ENCODE measurements at regions not wholly inside any gene's neighbourhood (a gene's known extent, or its start where the extent isn't known, plus 50 kb on each side); places are given as distances from the start of the nearest gene placed in this dataset.
"Not testable (repeated sequence)": the region's sequence is repeated elsewhere in the genome, so short reads cannot be mapped to it uniquely, and the experiment has no call there.

GRCh38 chr1:114034567-114035303 lies 55.5 kb downstream of the OLFML3 start:
- Histone ChIP-seq H4K20me1 (ENCODE audit: insufficient read depth, low read length) (no peaks in the 10 kb centered on the region), H3K36me3 (ENCODE audit: insufficient read depth, low read length) (no peaks in the 10 kb centered on the region), H3K4me3 (ENCODE audit: insufficient read depth, low read depth, low read length) (no peak overlapping the region), H3K9me3 (ENCODE audit: insufficient read depth, low read depth, low read length) (no peaks in the 10 kb centered on the region), H3K27ac (ENCODE audit: low read depth, low read length) (no peak overlapping the region), H3K79me2 (ENCODE audit: insufficient read depth, low read length) (no peaks in the 10 kb centered on the region), H3K4me1 (ENCODE audit: insufficient read depth, low read length) (peaks cover 12% of the 10 kb centered on the region), H3K9ac (ENCODE audit: low read length) (no peak overlapping the region), H3K27me3 (ENCODE audit: insufficient read depth, low read length) (no peaks in the 10 kb centered on the region), H3K4me2 (ENCODE audit: low read length) (no peak overlapping the region), H2AFZ (ENCODE audit: low read depth, low read length) (no peak overlapping the region)
- H3K4me1 Mint-ChIP-seq (ENCODE audit: low read depth, unreplicated experiment) = no peaks in the 10 kb centered on the region
- no peak for FAIRE-seq
- no peak for TF ChIP-seq CTCF (IDR thresholded peaks at IDR 0.05; ENCODE audit: insufficient read depth, low read depth, low read length)
- no peak for TF ChIP-seq EZH2 (IDR thresholded peaks at IDR 0.05; ENCODE audit: insufficient read depth, low read length)
- H3K9me3 Mint-ChIP-seq (ENCODE audit: unreplicated experiment) = no peaks in the 10 kb centered on the region
- no peak overlapping the region for H3K27ac Mint-ChIP-seq (ENCODE audit: unreplicated experiment)
- H3K4me3 Mint-ChIP-seq (ENCODE audit: unreplicated experiment) = no peak overlapping the region
- peaks cover 8% of the 10 kb centered on the region for H3K27me3 Mint-ChIP-seq (ENCODE audit: low read depth, unreplicated experiment)
- H3K36me3 Mint-ChIP-seq (ENCODE audit: low read depth, unreplicated experiment) = no peaks in the 10 kb centered on the region
- DNase-seq (ENCODE audit: low read depth) = no peak

GRCh38 chr1:114035304-114035700 lies 56.0 kb downstream of the OLFML3 start:
- H3K27me3 Mint-ChIP-seq (ENCODE audit: low read depth, unreplicated experiment) = peaks cover 12% of the 10 kb centered on the region
- H3K79me2 ChIP-seq (ENCODE audit: insufficient read depth, low read length) = no peaks in the 10 kb centered on the region
- H3K9ac ChIP-seq (ENCODE audit: low read length) = no peak overlapping the region
- no peak overlapping the region for H3K4me3 ChIP-seq (ENCODE audit: insufficient read depth, low read depth, low read length)
- no peaks in the 10 kb centered on the region for H3K27me3 ChIP-seq (ENCODE audit: insufficient read depth, low read length)
- no peaks in the 10 kb centered on the region for H3K9me3 ChIP-seq (ENCODE audit: insufficient read depth, low read depth, low read length)
- peaks cover 12% of the 10 kb centered on the region for H3K4me1 ChIP-seq (ENCODE audit: insufficient read depth, low read length)
- H3K9me3 Mint-ChIP-seq (ENCODE audit: unreplicated experiment) = no peaks in the 10 kb centered on the region
- TF ChIP-seq CTCF (IDR thresholded peaks at IDR 0.05; ENCODE audit: insufficient read depth, low read depth, low read length) (no peak), EZH2 (IDR thresholded peaks at IDR 0.05; ENCODE audit: insufficient read depth, low read length) (no peak)
- FAIRE-seq = no peak
- H3K4me2 ChIP-seq (ENCODE audit: low read length) = no peak overlapping the region
- H4K20me1 ChIP-seq (ENCODE audit: insufficient read depth, low read length) = no peaks in the 10 kb centered on the region
- H3K36me3 ChIP-seq (ENCODE audit: insufficient read depth, low read length) = no peaks in the 10 kb centered on the region
- no peak overlapping the region for H2AFZ ChIP-seq (ENCODE audit: low read depth, low read length)
- no peak overlapping the region for H3K27ac ChIP-seq (ENCODE audit: low read depth, low read length)
- no peak overlapping the region for H3K27ac Mint-ChIP-seq (ENCODE audit: unreplicated experiment)
- DNase-seq (ENCODE audit: low read depth) = no peak
- no peak overlapping the region for H3K4me3 Mint-ChIP-seq (ENCODE audit: unreplicated experiment)
- no peaks in the 10 kb centered on the region for H3K36me3 Mint-ChIP-seq (ENCODE audit: low read depth, unreplicated experiment)
- peaks cover 2% of the 10 kb centered on the region for H3K4me1 Mint-ChIP-seq (ENCODE audit: low read depth, unreplicated experiment)

- H2AFZ ChIP-seq (ENCODE audit: low read depth, low read length); H3K9me3 ChIP-seq (ENCODE audit: insufficient read depth, low read depth, low read length); H3K36me3 Mint-ChIP-seq (ENCODE audit: low read depth, unreplicated experiment); H3K79me2 ChIP-seq (ENCODE audit: insufficient read depth, low read length); H3K4me3 ChIP-seq (ENCODE audit: insufficient read depth, low read depth, low read length); H3K27ac Mint-ChIP-seq (ENCODE audit: unreplicated experiment); H3K27me3 ChIP-seq (ENCODE audit: insufficient read depth, low read length); DNase-seq (ENCODE audit: low read depth); H3K4me1 Mint-ChIP-seq (ENCODE audit: low read depth, unreplicated experiment); H3K9ac ChIP-seq (ENCODE audit: low read length); H4K20me1 ChIP-seq (ENCODE audit: insufficient read depth, low read length); H3K4me2 ChIP-seq (ENCODE audit: low read length); H3K9me3 Mint-ChIP-seq (ENCODE audit: unreplicated experiment); H3K4me3 Mint-ChIP-seq (ENCODE audit: unreplicated experiment); FAIRE-seq; H3K36me3 ChIP-seq (ENCODE audit: insufficient read depth, low read length); H3K27ac ChIP-seq (ENCODE audit: low read depth, low read length): not testable (repeated sequence)
- H3K27me3 Mint-ChIP-seq (ENCODE audit: low read depth, unreplicated experiment) = peaks cover 16% of the 10 kb centered on the region
- peaks cover 12% of the 10 kb centered on the region for H3K4me1 ChIP-seq (ENCODE audit: insufficient read depth, low read length)
Measured at GRCh38 chr1:114036841-114037630, 57.8 kb downstream of the OLFML3 start.
